ENCODE measurements at regions not wholly inside any gene's neighbourhood (a gene's known extent, or its start where the extent isn't known, plus 50 kb on each side); places are given as distances from the start of the nearest gene placed in this dataset.

GRCh38 chr3:152200476-152201420 lies 68.0 kb upstream of the MBNL1 start:
- Histone ChIP-seq H3K9ac (peak overlapping the region; percentile 48; the same call in 1 of the 2 replicates), H4K20me1 (ENCODE audit: insufficient read depth) (no peaks in the 10 kb centered on the region), H3K9me3 (no peaks in the 10 kb centered on the region), H2AFZ (ENCODE audit: low read depth) (peak overlapping the region; percentile 78; the same call in 1 of the 2 replicates), H3K36me3 (replicated peaks in 1 of 2; ENCODE audit: control insufficient read depth in 1 of 2, insufficient read depth in 2 of 2, low read length in 1 of 2) (no peaks in the 10 kb centered on the region), H3K4me2 (peak overlapping the region; percentile 9; the same call in 1 of the 2 replicates), H3K9me2 (no peaks in the 10 kb centered on the region), H3K4me3 (ENCODE audit: low read depth in 2 of 2, low read length in 1 of 2) (peak overlapping the region in 1 of 2 experiments; percentile 17; a peak in 1 of 4 replicates), H3K27me3 (ENCODE audit: insufficient read depth) (no peaks in the 10 kb centered on the region), H3K79me2 (ENCODE audit: insufficient read depth) (no peaks in the 10 kb centered on the region), H3F3A (replicated peaks; ENCODE audit: insufficient read depth) (peaks cover 7% of the 10 kb centered on the region), H3K27ac (ENCODE audit: low read depth in 2 of 2, low read length in 1 of 2) (peak overlapping the region; percentile 43 to 78), H3K4me1 (ENCODE audit: control insufficient read depth in 1 of 2, insufficient read depth in 2 of 2, low read depth in 1 of 2, low read length in 1 of 2) (peaks cover 2 to 15% of the 10 kb centered on the region in 2 experiments; a peak in 3 of 4 replicates)
- TF ChIP-seq USF2 (IDR thresholded peaks at IDR 0.05; ENCODE audit: borderline replicate concordance, low read depth, low read length) (no peak), TCF12 (IDR thresholded peaks at IDR 0.05) (no peak), NRF1 (IDR thresholded peaks at IDR 0.05; ENCODE audit: low read depth, low read length) (no peak), CHD2 (IDR thresholded peaks at IDR 0.05; ENCODE audit: low read length, partially characterized antibody) (no peak), MEF2A (IDR thresholded peaks at IDR 0.05; ENCODE audit: borderline replicate concordance, low read depth) (no peak), CTCF (IDR thresholded peaks at IDR 0.05) (no peak), REST (IDR thresholded peaks at IDR 0.05; ENCODE audit: low read depth, low read length) (no peak), FOSL2 (IDR thresholded peaks at IDR 0.05; ENCODE audit: borderline replicate concordance, low read depth) (no peak), TEAD4 (IDR thresholded peaks at IDR 0.05; ENCODE audit: borderline replicate concordance, insufficient read depth) (no peak), RXRA (IDR thresholded peaks at IDR 0.05; ENCODE audit: borderline replicate concordance, low read depth) (no peak), SIN3A (IDR thresholded peaks at IDR 0.05; ENCODE audit: borderline replicate concordance, low read depth, low read length) (no peak), GABPA (IDR thresholded peaks at IDR 0.05; ENCODE audit: low read depth) (no peak)
- CTCF ChIA-PET = interaction anchor here (1.2 kb wide), 1 partner anchor 17 kb away, joined by 3 read pairs; no protein-coding TSS in a partner anchor
- no peak for DNase-seq
- POLR2A ChIA-PET = no interaction called here
- 63% methylated on average over 3 of the region's 3 CpGs for WGBS (ENCODE audit: low lambda C conversion rate)
